WI38 (cell line): ENCODE measurements at regions not wholly inside any gene's neighbourhood (a gene's known extent, or its start where the extent isn't known, plus 50 kb on each side); places are given as distances from the start of the nearest gene placed in this dataset.
"Not testable (repeated sequence)": the region's sequence is repeated elsewhere in the genome, so short reads cannot be mapped to it uniquely, and the experiment has no call there.

Source experiments
- H3K4me3 ChIP-seq: 2 replicates; pipeline ENCODE4 v1.5.1; 2011; ENCODE audit warnings: low read depth, mild to moderate bottlenecking, control low read depth, low read length
- CTCF ChIP-seq: IDR thresholded peaks from 2 replicates; pipeline ENCODE4 v1.5.1; 2012; ENCODE audit warnings: low read depth, mild to moderate bottlenecking, control low read depth, low read length

GRCh38 chr20:51277961-51278360, 255.1 kb upstream of the KCNG1 start:
- no peak for TF ChIP-seq CTCF
- H3K4me3 ChIP-seq, result no peak overlapping the region

GRCh38 chr20:51276296-51276695, 253.4 kb upstream of the KCNG1 start:
- no peak overlapping the region for H3K4me3 ChIP-seq
- no peak for TF ChIP-seq CTCF

- TF ChIP-seq CTCF, result no peak
- no peak overlapping the region for H3K4me3 ChIP-seq
These were observed 252.9 kb upstream of the KCNG1 start for GRCh38 chr20:51275826-51276225.

GRCh38 chr20:51275181-51275580, 252.3 kb upstream of the KCNG1 start:
- no peak overlapping the region for H3K4me3 ChIP-seq
- no peak for TF ChIP-seq CTCF

- no peak overlapping the region for H3K4me3 ChIP-seq
- TF ChIP-seq CTCF, result no peak
These were observed 249.5 kb upstream of the KCNG1 start for GRCh38 chr20:51272401-51272800.

GRCh38 chr20:51271931-51272330, 249.0 kb upstream of the KCNG1 start:
- no peak for TF ChIP-seq CTCF
- no peak overlapping the region for H3K4me3 ChIP-seq

- not testable (repeated sequence) for H3K4me3 ChIP-seq
These were observed 248.4 kb upstream of the KCNG1 start for GRCh38 chr20:51271289-51271688.

- TF ChIP-seq CTCF, result no peak
- H3K4me3 ChIP-seq, result no peak overlapping the region
These were observed 246.8 kb upstream of the KCNG1 start for GRCh38 chr20:51269671-51270070.
